ENCODE measurements at regions not wholly inside any gene's neighbourhood (a gene's known extent, or its start where the extent isn't known, plus 50 kb on each side); places are given as distances from the start of the nearest gene placed in this dataset.
"Not testable (repeated sequence)": the region's sequence is repeated elsewhere in the genome, so short reads cannot be mapped to it uniquely, and the experiment has no call there.

DNA sequence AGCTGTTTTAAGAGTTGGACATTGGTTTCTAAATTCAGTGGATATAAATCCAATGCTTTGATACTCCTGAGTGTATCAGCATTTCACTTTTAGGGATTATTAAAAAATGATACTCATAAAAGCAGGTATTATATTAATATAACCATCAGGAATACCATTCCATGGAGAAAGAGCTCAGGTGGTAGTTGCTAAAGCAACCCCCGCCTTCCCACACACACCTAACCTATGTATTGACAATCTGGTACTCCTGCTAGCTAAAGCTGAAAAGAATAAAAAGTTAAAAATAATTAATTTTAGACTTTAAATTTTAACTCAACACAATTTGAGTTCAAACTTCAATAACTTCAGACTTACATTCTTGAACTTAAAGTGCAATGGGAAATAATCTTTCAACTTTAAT, 717.1 kb upstream of the HS3ST1 start:
- no peak for DNase-seq

DNA sequence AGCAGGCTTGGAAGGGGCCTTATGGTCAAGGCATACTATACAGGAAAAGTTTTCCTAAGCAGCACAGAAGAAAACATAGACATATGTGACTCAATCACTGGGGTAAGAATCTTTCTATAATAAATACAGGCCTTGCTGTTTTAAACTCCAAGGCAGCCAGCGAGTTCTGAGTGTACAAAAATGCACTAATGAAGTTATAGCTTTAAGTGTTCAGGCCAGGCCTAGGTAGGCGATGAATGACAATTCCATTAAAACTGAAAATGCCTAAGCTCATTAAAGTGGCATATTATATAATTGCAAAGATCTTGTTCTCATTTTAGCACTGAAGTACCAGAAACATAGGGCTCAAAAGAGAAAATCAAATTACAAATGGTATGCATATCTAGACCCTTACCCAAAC, 716.4 kb upstream of the HS3ST1 start:
- no peak for DNase-seq

- DNase-seq = no peak
Measured at GRCh38 chr4:12144051-12144450, 715.4 kb upstream of the HS3ST1 start.

- DNase-seq = no peak
Measured at GRCh38 chr4:12140864-12141263, 712.2 kb upstream of the HS3ST1 start.

DNA sequence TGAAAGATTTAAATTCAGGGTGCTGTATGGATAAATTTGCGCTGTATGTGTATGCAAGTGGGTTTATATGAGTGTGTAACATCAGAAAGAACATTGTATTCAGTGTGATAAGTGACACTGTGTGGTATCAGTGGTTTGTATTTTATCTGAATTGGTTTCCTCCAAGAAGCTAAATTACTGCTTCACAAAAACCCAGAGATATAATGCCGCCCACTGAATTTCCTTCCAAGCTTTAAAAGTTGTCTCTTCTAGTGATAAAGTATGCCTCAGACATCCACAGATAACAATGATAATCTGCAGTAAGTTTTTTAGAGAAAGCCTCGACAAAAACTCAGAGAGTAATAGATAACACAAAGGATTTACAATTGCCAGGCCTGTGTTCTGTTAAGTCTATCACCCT, 710.6 kb upstream of the HS3ST1 start:
- DNase-seq = no peak

DNA sequence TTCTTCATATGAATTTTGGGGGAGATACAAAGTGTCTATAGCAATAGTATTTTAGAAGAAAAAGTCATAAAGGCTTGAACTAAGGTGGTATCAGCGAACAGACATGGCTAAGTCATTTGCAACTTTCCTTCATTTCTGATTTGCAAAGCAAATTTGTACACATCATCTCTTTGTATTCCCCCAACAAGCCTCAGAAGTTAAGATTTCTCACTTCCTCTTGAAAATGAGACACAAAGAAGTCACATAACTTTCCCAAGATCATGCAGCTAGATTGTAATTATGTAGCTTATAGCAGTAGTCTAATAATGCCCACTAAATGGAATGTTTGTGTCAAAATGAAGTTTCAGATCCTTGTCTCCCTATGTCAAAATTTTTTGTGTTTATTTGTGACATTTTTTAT, 709.8 kb upstream of the HS3ST1 start:
- DNase-seq = no peak

DNA sequence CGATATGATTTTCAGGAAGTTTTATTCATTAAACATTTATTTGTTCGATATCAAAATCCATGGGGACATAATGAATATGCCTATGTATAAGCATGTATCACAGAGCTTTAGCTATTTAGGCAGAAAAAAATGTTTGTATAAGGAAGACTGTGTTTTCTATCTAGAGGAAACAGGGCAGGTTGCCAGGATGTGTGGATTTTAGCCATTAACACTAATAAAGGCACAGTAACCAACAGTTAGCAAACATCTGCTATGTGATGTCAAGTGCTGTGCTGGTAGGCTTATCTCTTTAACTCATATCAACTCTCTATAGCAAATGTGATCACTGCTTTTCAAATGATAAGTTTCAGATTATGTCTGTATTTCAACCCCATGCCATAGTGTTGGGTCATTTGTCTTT, 708.9 kb upstream of the HS3ST1 start:
- DNase-seq = peak; percentile 11

GRCh38 chr4:12126474-12126873, 697.8 kb upstream of the HS3ST1 start:
- DNase-seq = no peak

DNA sequence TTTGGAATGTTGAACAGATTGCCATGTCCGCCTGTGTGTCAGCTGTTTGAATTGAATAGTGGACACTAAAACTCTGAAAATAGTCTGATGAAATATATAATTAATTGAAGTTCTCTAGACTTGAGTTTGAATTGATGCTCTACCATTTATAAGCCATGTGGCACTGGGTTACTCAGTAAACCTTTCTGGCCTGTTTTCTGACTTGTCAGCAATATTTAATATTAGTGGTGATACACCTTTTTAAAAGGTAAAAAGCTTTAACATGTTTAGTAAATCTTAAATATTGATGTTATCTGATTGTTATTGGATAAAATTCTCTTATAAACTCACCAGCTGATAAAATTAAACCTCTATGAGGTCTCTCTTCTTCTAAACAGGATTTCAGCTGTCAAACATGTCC, 695.4 kb upstream of the HS3ST1 start:
- no peak for DNase-seq

- no peak for DNase-seq
Measured at GRCh38 chr4:12123707-12124106, 695.0 kb upstream of the HS3ST1 start.

DNA sequence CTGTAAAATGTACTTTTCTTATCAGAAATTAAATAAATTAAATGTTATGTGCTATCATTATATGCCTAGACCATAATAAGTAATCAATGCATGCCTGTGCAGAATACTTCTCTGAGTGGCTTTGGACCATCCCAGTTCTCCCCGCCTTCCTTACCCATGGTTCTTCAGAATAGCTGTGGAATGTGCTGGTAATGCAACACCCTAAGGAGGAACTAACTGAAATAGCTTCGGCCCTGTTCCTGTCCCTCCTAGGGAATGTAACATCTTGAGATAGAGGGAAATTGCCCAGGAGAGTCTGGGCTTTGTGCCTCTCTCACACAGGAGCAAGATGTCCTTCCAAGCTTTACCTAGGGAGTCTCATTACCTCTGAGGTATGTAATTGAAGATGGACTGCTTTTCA, 693.6 kb upstream of the HS3ST1 start:
- DNase-seq = no peak

DNA sequence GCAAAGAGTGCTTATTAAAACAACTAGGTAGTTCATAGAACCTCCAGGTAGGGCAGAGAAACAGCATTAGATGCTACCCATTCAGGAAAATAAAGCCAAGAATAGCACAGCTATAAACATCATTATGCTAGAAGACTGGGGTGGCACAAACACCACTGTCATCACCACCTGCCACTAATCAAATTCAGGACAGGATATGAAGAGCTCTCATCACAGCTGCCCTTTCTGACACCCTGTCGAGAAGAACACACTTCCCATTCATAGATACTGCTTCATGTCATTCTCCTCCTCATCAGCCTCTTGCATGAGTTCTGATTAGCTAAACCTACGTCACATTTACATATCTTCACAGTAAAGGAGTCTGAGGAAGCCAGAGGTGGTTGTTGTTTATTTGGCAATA, 692.3 kb upstream of the HS3ST1 start:
- no peak for DNase-seq

GRCh38 chr4:12118651-12119213, 690.0 kb upstream of the HS3ST1 start:
- no peak for DNase-seq

DNA sequence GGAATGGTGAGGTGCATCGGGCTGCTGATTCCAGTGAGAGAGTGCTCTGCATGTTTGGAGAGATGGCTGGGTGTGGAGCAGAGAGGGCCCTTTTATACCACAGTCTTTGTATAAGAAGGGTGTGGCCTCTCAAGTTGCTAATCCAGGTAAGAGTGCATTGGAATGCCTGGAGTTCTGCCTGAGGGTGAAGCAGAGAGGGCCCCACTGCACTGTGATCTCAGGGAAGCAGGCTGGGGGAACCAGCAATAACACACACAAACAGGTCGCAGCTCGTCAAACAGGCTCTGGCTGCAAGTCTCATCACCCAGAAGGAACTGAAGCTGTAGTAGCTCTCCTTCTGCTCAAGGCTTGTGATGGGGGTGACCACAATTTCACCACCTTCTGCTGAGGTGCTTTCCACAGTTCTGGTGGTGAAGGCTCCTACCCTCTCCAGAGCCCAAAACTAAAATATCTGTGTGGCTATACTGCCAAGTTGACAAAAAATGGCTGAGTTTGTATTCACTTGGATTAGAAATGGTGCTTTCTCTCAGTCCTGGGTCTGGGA, 687.4 kb upstream of the HS3ST1 start:
- no peak for DNase-seq

DNA sequence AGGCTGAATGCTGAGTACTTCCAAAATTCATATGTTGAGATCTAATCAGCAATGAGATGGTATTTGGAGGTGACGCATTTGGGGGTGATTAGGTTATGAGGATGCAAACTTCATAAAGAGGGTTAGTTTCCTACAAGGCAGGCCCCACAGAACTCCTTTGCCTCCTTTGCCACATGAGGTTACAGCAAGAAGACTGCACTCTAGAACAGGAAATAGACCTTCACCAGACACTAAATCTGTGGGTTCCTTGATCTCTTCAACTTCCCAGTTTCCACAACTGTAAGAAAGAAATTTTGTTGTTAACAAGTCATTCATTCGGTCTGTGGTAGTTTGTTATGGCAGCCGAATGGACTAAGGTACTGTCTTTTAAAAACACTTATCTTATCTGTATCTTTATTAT, 681.9 kb upstream of the HS3ST1 start:
- no peak for DNase-seq

DNA sequence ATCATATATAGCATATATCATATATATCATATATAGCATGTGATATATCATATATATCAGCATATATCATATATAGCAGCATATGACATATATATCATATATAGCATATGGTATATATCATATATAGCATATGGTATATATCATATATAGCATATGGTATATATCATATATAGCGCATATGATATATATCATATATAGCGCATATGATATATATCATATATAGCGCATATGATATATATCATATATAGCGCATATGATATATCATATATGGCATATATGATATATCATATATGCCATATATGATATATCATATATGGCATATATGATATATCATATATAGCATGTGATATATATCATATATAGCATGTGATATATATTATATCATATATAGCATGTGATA, 680.4 kb upstream of the HS3ST1 start:
- not testable (repeated sequence) for DNase-seq

DNA sequence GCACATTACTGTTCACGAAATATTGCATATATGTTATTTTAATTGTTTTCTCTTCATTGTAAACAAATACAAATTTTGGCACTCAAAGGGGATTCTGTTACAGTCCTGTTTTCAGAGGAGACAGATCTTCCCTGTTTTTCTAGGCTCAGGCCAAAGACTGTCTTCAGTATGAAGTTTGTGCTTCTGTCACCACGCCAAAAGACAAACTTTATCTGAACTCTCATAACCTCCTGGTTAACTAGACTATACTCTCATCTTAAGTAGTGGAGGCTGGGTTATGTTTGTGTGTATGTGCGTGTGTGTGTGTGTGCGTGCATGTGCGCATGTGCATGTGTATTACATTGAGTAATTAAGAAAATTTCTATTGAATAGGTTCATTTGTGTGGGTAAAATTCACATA, 676.8 kb upstream of the HS3ST1 start:
- DNase-seq = no peak

DNA sequence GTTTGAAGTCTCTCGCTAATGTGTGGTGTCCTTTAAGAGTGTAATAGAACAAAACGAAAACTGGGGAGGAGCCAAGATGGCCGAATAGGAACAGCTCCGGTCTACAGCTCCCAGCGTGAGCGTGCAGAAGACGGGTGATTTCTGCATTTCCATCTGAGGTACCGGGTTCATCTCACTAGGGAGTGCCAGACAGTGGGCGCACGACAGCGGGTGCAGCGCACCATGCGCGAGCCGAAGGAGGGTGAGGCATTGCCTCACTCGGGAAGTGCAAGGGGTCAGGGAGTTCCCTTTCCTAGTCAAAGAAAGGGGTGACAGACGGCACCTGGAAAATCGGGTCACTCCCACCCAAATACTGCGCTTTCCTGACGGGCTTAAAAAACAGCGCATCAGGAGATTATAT, 661.2 kb upstream of the HS3ST1 start:
- DNase-seq = not testable (repeated sequence)

DNA sequence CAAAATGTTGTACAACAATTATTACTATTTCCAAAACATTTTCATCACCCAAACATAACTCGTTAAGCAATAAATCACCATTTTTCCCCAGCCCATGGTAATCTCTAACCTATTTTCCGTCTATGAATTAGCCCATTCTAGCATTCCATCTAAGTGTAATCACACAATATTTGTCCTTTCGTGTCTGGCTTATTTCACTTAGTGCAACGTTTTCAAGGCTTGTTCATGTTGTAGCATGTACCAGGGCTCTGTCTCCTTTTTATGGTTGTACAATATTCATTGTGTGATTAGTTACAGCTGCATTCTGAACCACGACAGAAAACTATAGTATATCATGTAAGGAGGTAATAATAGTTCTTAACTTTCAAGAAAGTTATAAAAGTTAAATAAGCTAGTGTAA, 656.0 kb upstream of the HS3ST1 start:
- no peak for DNase-seq

DNA sequence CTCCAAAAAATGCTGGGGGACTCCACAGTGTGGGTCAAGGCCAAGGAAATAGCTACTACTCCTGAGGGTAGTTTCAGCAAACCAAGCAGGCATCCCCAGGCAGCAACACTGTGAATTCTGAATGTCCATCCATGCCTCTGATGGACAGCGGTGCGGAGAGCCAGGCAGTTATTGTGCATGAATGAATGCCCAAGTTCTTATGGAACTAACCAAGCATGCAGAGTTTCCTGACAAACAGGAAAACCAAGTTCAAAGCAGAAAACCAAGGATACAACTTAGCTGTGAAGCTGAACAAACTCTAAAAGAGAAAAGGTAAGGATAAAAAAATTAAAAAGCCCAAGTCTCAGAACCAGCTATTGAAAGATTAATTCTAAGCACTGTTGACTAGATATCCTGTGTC, 642.6 kb upstream of the HS3ST1 start:
- DNase-seq = no peak

DNA sequence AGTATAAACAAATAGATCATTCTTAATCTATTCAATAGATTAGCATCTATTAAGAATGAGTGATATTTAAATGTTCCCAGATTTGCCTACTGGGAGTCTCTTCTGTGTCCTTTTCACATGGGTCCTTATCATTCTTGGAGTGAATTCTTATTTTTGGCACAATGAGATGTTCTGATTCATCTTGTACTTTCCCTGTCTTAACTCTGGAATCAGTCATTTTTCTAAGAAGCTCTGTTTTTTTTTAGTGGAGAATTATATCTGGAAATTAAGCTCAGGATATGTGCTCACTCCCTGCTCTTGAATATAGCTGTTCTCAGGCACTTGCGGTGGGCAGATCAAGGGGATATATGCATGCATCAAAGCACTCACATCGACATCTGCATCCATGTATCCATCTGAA, 625.3 kb upstream of the HS3ST1 start:
- no peak for DNase-seq

DNA sequence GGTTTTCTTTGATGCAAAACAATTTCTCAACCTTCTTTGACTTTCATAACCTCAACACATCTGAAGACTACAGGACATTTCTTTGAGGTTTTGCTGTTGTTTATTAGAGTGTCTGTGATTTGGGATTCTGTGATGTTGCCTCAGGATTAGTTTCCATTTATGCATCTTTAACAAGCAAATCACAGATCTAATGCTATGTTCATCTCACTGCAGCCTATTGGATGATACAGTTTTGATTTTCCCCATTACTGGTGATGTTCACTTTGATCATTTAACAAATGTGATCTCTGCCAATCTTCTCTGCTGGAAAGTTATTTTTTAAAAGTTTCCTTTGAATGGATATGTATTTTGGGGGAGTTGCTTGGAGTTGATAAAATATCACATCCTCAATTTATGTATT, 624.9 kb upstream of the HS3ST1 start:
- no peak for DNase-seq

DNA sequence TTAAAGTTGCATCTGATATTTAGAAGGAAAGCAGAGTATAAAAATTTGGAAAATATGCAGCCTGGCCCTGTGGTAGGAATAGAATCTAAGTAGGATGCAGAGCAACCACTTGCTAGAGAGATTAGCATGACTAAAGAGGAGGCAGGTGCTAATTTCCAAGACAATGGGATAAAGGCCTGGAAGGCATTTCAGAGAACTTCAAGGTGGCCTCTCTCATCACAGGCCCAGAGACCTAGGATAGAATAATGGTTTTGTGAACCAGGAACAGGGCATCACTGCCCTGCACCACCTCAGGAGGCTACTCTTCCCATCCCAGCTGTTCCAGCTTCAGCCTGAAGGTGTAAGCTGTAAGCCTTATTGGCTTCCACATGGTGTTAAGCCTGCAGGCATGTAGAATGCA, 621.7 kb upstream of the HS3ST1 start:
- no peak for DNase-seq

DNA sequence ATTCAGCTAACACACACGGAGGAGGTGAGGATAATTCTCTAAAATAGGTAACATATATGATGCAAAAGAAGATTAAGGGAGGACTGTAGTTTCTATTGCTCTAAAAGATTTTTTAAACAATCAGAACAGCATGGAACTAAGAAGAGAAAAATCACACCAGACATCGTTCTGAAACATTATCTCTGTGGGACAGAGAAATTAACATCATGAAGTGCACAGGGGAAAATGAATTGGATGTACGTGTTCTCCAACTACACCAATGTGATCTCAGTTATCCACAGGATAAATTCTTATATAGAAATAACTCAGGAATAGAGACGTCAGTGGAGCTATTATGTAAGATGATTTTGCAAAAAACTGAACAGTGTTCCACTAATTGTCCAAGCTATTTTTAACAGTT, 614.1 kb upstream of the HS3ST1 start:
- DNase-seq = no peak

DNA sequence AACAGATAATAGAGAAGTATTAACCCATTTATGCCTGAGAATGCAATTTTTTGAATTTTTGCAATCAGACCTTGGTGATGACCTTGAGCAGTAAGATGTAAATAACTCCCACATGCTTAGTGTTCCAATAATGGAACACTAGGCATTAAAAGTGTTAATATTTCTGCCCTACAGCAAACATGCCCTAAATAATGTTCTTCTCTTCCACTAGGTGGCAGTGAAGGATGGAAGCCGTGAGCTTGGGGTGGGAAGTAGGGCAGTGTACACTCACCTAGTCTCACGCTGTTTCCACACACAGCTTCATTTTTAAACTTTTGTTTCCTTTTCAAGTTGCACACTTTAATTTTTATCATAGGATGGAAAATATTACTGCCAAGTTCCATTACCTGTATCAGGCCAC, 613.1 kb upstream of the HS3ST1 start:
- DNase-seq = no peak

GRCh38 chr4:12036450-12036849, 607.8 kb upstream of the HS3ST1 start:
- DNase-seq = no peak
